ENCODE measurements at regions not wholly inside any gene's neighbourhood (a gene's known extent, or its start where the extent isn't known, plus 50 kb on each side); places are given as distances from the start of the nearest gene placed in this dataset.
"Not testable (repeated sequence)": the region's sequence is repeated elsewhere in the genome, so short reads cannot be mapped to it uniquely, and the experiment has no call there.

DNA sequence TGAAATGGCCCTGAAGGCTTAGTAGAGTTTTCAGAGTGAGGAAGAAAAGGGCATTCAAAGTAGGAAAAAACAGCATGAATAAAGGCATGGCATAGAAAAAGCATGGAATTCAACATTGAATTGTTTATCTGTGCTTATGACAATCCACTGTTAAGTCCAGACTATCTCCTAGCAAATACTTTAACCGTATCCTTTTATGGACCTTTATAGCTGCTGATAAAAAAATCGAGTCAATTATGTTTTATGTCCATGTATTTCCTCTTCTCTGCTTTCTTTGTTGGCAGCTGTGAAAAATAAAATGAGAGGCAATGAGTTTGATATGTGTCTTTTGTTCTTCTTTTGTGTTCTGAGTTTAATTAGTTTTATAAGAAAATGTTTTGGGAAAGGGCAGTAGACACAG lies 70.4 kb downstream of the TDRD15 start:
- no peak overlapping the region for H3K4me3 ChIP-seq (ENCODE audit: low read length)
- no peak for TF ChIP-seq CTCF (IDR thresholded peaks at IDR 0.05; ENCODE audit: insufficient read depth, low read depth, low read length, missing control alignments)
- no peak for DNase-seq (ENCODE audit: low read depth)

DNA sequence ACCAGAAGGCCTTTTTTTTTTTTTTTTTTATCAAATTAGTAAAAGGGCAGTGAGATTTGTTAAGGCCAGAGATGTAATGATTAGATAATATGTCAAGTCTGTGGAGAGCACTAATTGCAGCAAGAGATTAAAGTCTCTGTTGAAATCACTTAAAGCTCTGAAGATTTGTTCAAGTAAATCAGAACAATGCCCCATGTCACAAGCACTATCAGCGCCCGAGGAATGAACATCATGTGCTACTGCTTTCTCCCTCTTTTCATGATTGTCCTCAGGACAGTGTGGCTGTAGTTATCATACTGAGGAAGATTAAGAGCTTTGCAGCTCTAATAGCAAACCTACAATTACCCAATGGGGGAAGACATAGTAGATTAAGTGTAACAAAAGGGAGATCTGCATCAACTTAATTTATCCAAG lies 71.1 kb downstream of the TDRD15 start:
- no peak overlapping the region for H3K4me3 ChIP-seq (ENCODE audit: low read length)
- no peak for TF ChIP-seq CTCF (IDR thresholded peaks at IDR 0.05; ENCODE audit: insufficient read depth, low read depth, low read length, missing control alignments)
- no peak for DNase-seq (ENCODE audit: low read depth)

- no peak for TF ChIP-seq CTCF (IDR thresholded peaks at IDR 0.05; ENCODE audit: insufficient read depth, low read depth, low read length, missing control alignments)
- no peak for DNase-seq (ENCODE audit: low read depth)
- H3K4me3 ChIP-seq (ENCODE audit: low read length), result no peak overlapping the region
These were observed 71.6 kb downstream of the TDRD15 start for GRCh38 chr2:21195326-21195725.

DNA sequence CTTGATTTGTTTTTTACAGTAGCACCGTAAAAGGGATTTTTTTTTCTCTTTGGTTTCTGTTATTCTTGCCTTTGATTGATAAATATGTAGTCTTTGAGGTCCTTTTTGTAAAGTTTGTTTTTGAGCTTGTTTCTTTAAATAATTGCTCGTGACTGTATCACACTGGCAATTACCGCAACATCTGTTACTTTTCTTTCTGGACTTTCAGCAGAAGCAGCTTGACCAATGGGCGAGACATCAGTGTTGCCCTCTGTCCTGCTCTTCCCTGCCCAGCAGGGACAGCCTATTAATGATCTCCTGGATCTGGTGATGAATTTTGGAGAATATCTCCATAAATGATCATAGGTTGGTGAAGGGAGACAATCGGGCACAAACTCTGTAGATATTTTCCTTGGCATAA lies 74.9 kb downstream of the TDRD15 start:
- TF ChIP-seq CTCF (IDR thresholded peaks at IDR 0.05; ENCODE audit: insufficient read depth, low read depth, low read length, missing control alignments), result no peak

GRCh38 chr2:21203976-21204375 lies 80.2 kb downstream of the TDRD15 start:
- H3K4me3 ChIP-seq (ENCODE audit: low read length), result no peak overlapping the region
- no peak for DNase-seq (ENCODE audit: low read depth)
- TF ChIP-seq CTCF (IDR thresholded peaks at IDR 0.05; ENCODE audit: insufficient read depth, low read depth, low read length, missing control alignments), result no peak

More for the DNA sequence above, 74.9 kb downstream of the TDRD15 start:
- no peak overlapping the region for H3K4me3 ChIP-seq (ENCODE audit: low read length)
- no peak for DNase-seq (ENCODE audit: low read depth)

- H3K4me3 ChIP-seq (ENCODE audit: low read length); DNase-seq (ENCODE audit: low read depth): not testable (repeated sequence)
These were observed 90.3 kb downstream of the TDRD15 start for GRCh38 chr2:21214085-21214484.

DNA sequence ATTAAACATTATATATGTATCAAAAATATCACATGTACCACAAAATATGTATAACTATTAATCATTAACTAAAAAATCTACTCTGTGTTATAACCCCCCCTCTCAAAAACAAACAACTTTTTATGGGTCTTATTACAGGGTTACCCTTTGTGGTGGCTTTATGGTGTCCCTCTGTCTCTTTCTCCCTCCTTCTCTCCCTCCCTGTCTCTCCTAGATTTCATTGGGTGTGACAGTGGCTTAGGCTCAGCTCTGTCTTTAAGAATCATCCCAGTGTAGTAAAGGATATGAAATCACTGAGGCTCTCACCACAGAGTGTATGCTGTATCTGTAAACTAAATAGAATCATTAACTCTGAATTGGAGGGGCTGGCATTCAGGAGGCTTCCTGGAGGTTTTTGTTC lies 93.7 kb downstream of the TDRD15 start:
- DNase-seq (ENCODE audit: low read depth), result no peak
- no peak overlapping the region for H3K4me3 ChIP-seq (ENCODE audit: low read length)
- TF ChIP-seq CTCF (IDR thresholded peaks at IDR 0.05; ENCODE audit: insufficient read depth, low read depth, low read length, missing control alignments), result no peak

DNA sequence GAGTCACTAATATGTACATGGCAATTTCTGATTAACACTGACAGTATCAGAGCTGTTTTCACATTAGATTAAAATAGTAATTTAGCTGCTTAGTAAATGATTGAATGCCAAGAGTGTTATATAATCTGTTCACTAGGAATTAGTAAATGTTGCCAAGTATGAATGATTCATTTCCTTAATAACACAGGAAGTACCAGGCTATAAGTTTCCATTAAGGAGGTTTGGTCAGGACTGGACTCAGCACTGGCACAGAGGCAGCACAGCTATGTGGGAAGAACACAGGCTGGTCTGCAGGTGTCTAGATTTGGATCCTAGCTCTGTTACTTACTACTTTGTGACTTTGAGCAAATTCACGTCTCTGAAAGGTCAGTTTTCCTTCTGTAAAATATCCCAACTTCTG lies 97.2 kb downstream of the TDRD15 start:
- TF ChIP-seq CTCF (IDR thresholded peaks at IDR 0.05; ENCODE audit: insufficient read depth, low read depth, low read length, missing control alignments), result no peak
- H3K4me3 ChIP-seq (ENCODE audit: low read length), result no peak overlapping the region
- peak; percentile 48 for DNase-seq (ENCODE audit: low read depth)

Measured in epithelial cell of esophagus (primary cell).